KMS-11 (cell line): ENCODE measurements at regions not wholly inside any gene's neighbourhood (a gene's known extent, or its start where the extent isn't known, plus 50 kb on each side); places are given as distances from the start of the nearest gene placed in this dataset.

ENCODE experiments used
- H2AFZ ChIP-seq: fragments of 200-600 bp; sonication (generic); 2 replicates; pipeline ENCODE4 v1.6.1; 2016; ENCODE audit warnings: antibody characterized with exemption, mixed run types, low read depth
- H3K27ac ChIP-seq: fragments of 200-600 bp; sonication (generic); 2 replicates; pipeline ENCODE4 v1.6.1; 2016; ENCODE audit warnings: mild to moderate bottlenecking, mixed run types
- H3K27me3 ChIP-seq: fragments of 200-600 bp; sonication (generic); 2 replicates; pipeline ENCODE4 v1.6.1; 2017; ENCODE audit warnings: mild to moderate bottlenecking, low read depth, mixed run types, moderate library complexity; ENCODE audit not compliant: insufficient read depth
- H3K36me3 ChIP-seq: fragments of 200-600 bp; sonication (generic); 2 replicates; pipeline ENCODE4 v1.6.1; 2017; ENCODE audit warnings: mild to moderate bottlenecking, mixed run types; ENCODE audit not compliant: insufficient read depth
- H3K4me1 ChIP-seq: fragments of 200-600 bp; sonication (generic); 2 replicates; pipeline ENCODE4 v1.6.1; 2016; ENCODE audit warnings: mild to moderate bottlenecking, low read depth, mixed run types; ENCODE audit not compliant: poor library complexity, severe bottlenecking
- H3K4me2 ChIP-seq: fragments of 200-600 bp; sonication (generic); 2 replicates; pipeline ENCODE4 v1.7.0; 2016; ENCODE audit warnings: mild to moderate bottlenecking, mixed run types
- H3K4me3 ChIP-seq: fragments of 200-600 bp; sonication (generic); IDR thresholded peaks from 2 replicates; pipeline ENCODE4 v1.6.1; 2017; ENCODE audit warnings: low read depth, low read length, mixed read lengths; ENCODE audit not compliant: insufficient read depth
- H3K79me2 ChIP-seq: fragments of 200-600 bp; sonication (generic); 2 replicates; pipeline ENCODE4 v1.6.1; 2016; ENCODE audit warnings: low read depth, mixed run types; ENCODE audit not compliant: insufficient read depth
- H3K9ac ChIP-seq: fragments of 200-600 bp; sonication (generic); 2 replicates; pipeline ENCODE4 v1.6.1; 2016; ENCODE audit warnings: mild to moderate bottlenecking, mixed run types
- H4K20me1 ChIP-seq: fragments of 200-600 bp; sonication (generic); 2 replicates; pipeline ENCODE4 v1.6.1; 2016; ENCODE audit warnings: mild to moderate bottlenecking, mixed run types; ENCODE audit not compliant: insufficient read depth
- TF ChIP-seq, protein P1 (sequence below): fragments of 200-600 bp; sonication (generic); conservative IDR thresholded peaks from 2 replicates; pipeline ENCODE4 v1.6.1; 2017; ENCODE audit warnings: low read depth, mild to moderate bottlenecking, antibody characterized with exemption, low read length, moderate library complexity, mixed read lengths

DNA sequence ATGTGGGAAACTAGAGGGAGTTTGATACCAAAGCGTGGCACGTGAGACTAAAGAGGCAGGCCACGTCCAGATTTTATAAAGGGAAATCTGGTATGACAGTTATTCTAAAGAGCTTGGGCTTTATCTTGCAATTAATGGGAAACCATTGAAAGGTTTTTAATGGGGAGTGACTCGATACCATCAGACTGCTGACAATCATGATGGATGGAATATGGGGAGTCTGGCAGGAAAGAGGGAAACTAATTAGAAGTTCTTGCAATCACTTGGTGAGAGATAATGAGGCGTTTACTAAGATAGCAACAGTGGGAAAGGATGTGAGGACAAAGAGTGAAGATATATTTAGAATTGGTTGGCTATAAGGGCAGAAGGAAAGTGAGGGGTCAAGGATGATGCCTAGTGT is 94.0 kb downstream of the MBL2 start:
- Histone ChIP-seq H2AFZ (no peak overlapping the region), H3K4me3 (no peak overlapping the region), H3K79me2 (no peaks in the 10 kb centered on the region), H3K4me2 (no peak overlapping the region), H4K20me1 (no peaks in the 10 kb centered on the region), H3K27me3 (no peaks in the 10 kb centered on the region), H3K4me1 (no peaks in the 10 kb centered on the region), H3K36me3 (no peaks in the 10 kb centered on the region), H3K9ac (no peak overlapping the region), H3K27ac (no peak overlapping the region)
- TF ChIP-seq, protein P1, sequence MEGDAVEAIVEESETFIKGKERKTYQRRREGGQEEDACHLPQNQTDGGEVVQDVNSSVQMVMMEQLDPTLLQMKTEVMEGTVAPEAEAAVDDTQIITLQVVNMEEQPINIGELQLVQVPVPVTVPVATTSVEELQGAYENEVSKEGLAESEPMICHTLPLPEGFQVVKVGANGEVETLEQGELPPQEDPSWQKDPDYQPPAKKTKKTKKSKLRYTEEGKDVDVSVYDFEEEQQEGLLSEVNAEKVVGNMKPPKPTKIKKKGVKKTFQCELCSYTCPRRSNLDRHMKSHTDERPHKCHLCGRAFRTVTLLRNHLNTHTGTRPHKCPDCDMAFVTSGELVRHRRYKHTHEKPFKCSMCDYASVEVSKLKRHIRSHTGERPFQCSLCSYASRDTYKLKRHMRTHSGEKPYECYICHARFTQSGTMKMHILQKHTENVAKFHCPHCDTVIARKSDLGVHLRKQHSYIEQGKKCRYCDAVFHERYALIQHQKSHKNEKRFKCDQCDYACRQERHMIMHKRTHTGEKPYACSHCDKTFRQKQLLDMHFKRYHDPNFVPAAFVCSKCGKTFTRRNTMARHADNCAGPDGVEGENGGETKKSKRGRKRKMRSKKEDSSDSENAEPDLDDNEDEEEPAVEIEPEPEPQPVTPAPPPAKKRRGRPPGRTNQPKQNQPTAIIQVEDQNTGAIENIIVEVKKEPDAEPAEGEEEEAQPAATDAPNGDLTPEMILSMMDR: no peak

DNA sequence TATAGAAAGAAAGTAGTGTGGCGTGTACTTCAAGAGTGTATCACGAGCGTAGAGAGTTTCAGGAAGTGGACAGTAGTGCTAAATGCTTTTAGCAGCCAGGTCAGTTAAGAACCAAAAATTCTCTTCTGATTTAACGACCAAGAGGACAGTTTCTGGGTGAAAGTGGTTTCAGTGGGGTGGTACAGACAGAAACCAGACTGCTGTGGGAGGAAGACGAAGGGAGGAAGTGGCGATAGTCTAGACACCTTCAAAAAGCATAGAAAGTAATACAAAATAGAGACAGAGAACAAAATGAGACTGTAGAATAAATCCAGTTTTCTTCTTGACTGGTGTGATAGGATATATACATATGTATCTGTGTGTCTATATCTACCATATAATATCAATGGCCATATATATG is 93.5 kb downstream of the MBL2 start:
- Histone ChIP-seq H3K4me2 (no peak overlapping the region), H3K79me2 (no peaks in the 10 kb centered on the region), H3K27ac (no peak overlapping the region), H4K20me1 (no peaks in the 10 kb centered on the region), H3K27me3 (no peaks in the 10 kb centered on the region), H3K9ac (no peak overlapping the region), H3K4me1 (no peaks in the 10 kb centered on the region), H2AFZ (no peak overlapping the region), H3K36me3 (no peaks in the 10 kb centered on the region), H3K4me3 (no peak overlapping the region)
- TF ChIP-seq, protein P1: no peak

DNA sequence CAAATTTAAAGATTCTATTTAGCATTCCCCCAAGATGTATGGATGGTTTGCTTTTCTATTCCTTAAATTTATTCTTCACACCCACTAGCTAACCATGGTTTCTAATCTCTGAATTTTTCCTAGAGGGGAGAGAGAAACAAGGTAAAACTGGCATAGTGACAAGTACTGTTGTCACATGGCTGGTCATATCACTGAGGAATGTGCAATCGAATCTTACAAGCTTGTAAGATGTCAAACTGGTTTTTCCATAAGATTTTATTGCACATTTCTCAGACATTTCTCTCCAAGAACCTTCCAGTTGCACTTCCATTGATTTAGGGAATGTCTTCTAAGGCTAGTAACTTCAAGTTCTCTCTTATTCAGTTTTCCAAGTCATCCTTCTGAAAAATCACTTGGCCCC is 89.8 kb downstream of the MBL2 start:
- TF ChIP-seq, protein P1: no peak
- no peaks in the 10 kb centered on the region for H4K20me1 ChIP-seq
- no peak overlapping the region for H3K4me2 ChIP-seq
- no peak overlapping the region for H3K4me3 ChIP-seq
- H3K4me1 ChIP-seq: no peaks in the 10 kb centered on the region
- no peaks in the 10 kb centered on the region for H3K79me2 ChIP-seq
- H3K27ac ChIP-seq: no peak overlapping the region
- no peak overlapping the region for H2AFZ ChIP-seq
- H3K36me3 ChIP-seq: no peaks in the 10 kb centered on the region
- no peak overlapping the region for H3K9ac ChIP-seq
- H3K27me3 ChIP-seq: no peaks in the 10 kb centered on the region

DNA sequence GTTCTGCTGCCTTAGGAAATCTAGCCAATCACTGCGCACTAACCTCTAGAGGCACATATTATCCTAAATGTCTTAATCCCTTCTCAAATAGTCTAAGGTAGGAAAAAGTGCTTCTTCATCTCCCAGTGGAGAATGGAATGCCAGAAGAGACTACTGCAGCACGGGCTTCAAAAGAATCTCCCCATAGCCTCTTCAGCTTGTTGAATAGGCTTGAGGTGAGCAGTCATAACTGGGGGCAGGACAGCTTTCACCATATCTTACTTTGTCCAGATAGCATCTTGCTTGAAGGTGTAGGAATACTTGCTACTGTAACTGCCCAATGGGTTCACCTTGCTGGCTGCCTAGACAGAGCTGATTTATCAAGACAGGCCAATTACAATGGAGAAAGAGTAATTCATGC is 88.8 kb downstream of the MBL2 start:
- H4K20me1 ChIP-seq: no peaks in the 10 kb centered on the region
- H3K27me3 ChIP-seq: no peaks in the 10 kb centered on the region
- H2AFZ ChIP-seq: no peak overlapping the region
- H3K36me3 ChIP-seq: no peaks in the 10 kb centered on the region
- no peaks in the 10 kb centered on the region for H3K4me1 ChIP-seq
- no peak overlapping the region for H3K4me2 ChIP-seq
- H3K4me3 ChIP-seq: no peak overlapping the region
- H3K27ac ChIP-seq: no peak overlapping the region
- TF ChIP-seq, protein P1: no peak
- H3K9ac ChIP-seq: no peak overlapping the region
- H3K79me2 ChIP-seq: no peaks in the 10 kb centered on the region

DNA sequence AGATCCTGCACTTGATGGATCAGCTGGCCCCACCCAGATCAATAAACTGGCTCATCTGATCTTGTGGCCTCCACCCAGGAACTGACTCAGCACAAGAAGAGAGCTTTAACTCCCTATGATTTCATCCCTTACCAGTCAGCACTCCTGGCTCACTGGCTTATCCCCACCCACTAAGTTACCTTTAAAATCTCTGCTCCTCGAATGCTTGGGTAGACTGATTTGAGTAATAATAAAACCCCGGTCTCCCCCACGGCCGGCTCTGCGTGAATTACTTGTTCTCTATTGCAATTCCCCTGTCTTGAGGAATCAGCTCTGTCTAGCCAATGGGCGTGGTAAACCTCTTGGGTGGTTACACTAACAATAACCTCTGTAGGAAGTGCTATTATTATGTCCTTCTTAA is 83.7 kb downstream of the MBL2 start:
- H3K4me3 ChIP-seq: no peak overlapping the region
- no peak overlapping the region for H3K9ac ChIP-seq
- H3K36me3 ChIP-seq: no peaks in the 10 kb centered on the region
- H3K27ac ChIP-seq: no peak overlapping the region
- H4K20me1 ChIP-seq: no peaks in the 10 kb centered on the region
- no peaks in the 10 kb centered on the region for H3K4me1 ChIP-seq
- H2AFZ ChIP-seq: no peak overlapping the region
- no peaks in the 10 kb centered on the region for H3K79me2 ChIP-seq
- no peaks in the 10 kb centered on the region for H3K27me3 ChIP-seq
- no peak overlapping the region for H3K4me2 ChIP-seq
- TF ChIP-seq, protein P1: no peak
